Raji (cell line): ENCODE measurements at regions not wholly inside any gene's neighbourhood (a gene's known extent, or its start where the extent isn't known, plus 50 kb on each side); places are given as distances from the start of the nearest gene placed in this dataset.

Source experiments
- POLR2A ChIP-seq: IDR thresholded peaks from 2 replicates; pipeline ENCODE4 v1.6.1; 2011; ENCODE audit warnings: low read depth, low read length, control low read depth; ENCODE audit not compliant: insufficient read depth

DNA sequence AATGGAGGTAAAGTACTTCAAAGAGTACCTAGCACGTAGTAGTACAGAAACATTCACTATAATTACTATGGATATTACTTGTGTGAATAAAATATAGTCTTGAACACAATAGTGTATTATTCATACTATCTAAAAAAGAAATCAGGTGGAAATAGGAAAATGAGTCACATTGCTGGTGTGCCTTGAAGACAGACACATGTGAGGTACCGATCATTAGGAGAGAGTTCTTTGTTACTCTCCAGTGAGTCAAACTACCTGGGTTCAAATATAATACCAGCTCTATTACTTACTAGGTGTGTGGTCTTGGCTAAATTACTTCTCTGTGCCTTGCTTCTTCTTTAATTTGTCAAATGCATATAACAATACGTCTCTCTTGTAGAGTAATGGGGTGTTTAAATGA is 50.8 kb upstream of the BEND6 start:
- no peak for TF ChIP-seq POLR2A

- TF ChIP-seq POLR2A, result no peak
Observed at GRCh38 chr6:56902641-56903464, 52.1 kb upstream of the BEND6 start.

DNA sequence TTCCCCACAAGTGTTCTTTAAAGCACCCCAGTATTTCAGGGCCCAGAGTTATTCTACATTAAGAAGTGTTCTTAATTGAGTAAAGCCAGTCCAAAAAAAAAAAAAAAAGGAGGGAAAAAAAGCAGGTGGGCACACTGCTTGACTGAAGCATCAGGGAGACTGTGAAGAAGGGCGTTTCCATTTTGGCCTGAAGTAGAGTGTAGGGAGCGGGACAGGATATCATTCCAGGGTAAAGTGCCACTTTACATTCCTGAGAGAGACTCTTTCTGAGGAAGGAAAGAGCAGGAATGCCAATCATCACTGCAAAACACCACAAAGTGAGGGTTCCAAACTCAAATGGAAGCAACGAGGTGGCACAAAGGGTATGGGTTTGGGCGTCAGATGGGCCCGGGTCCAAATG is 54.1 kb upstream of the BEND6 start:
- TF ChIP-seq POLR2A, result no peak

GRCh38 chr6:56899753-56900152 is 55.2 kb upstream of the BEND6 start:
- no peak for TF ChIP-seq POLR2A

DNA sequence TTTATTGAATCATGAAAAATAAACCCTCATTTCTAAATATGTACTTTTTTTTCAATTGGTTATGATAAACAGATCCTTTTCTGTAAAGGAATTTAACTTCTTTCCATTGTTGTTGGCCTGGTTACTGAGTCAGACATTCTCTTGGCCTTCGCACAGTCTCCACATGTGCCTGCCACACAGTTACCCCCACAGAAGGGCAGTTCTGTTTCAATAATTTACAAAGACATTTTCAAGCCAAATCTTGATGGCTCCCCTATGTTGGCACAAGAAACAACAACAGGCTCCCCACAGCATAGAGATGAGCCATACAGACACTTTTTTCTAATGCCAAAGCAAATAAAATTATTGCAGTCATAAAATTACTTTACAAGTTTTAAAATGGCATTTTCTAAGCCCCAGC is 55.6 kb upstream of the BEND6 start:
- no peak for TF ChIP-seq POLR2A

DNA sequence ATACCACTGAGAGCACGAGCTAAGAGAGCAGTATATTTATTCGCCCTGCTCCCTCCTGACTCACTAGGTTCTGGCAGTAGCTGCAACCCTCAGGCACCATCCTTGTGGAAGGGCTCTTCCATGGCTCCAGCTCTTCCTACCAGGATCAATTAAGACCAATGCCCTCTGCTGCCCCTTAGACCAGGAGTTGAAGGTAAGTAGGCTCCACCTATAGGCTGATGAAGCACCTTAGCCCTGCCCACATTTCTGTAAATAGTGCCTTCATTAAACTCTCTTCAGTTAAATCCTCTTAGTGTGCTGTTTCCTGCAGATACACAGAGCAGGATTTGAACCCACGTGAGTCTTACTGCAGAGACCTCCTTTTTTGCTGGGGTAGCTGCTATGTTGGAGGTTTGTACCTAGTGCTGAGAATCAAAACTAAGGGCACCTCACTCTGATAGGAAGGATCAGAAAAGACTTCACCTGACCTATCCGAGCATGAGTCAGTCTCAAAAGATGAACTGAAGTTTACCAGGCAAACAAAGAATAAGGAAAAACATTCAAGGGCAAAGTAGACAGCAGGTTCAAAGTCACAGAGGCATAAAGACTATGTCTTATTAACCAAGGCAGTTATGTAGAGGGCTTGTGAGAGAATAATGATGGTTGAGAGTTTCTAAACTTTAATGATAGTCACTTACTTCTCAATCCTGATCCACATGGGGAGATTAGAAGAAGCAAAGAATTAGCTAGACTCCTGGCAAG is 56.9 kb upstream of the BEND6 start:
- TF ChIP-seq POLR2A, result no peak

DNA sequence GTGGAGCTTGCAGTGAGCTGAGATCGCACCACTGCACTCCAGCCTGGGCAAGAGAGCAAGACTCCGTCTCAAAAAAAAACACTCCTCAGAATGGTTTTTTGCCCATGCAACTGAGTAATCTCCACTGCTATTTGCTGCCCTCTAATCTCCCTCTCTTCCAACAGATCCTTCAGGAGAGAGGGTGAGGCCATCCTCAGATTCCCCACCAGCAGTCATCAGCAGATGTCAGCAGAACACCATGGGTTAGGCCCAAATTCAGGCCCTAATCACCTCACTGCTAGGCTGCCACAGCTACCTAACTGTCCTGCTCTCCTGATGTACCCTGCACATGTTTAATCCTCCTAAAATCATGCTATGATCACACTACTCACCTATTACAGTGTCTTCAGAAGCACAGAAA is 63.2 kb upstream of the BEND6 start:
- no peak for TF ChIP-seq POLR2A

- TF ChIP-seq POLR2A, result no peak
Observed at GRCh38 chr6:56890683-56891429, 64.1 kb upstream of the BEND6 start.

DNA sequence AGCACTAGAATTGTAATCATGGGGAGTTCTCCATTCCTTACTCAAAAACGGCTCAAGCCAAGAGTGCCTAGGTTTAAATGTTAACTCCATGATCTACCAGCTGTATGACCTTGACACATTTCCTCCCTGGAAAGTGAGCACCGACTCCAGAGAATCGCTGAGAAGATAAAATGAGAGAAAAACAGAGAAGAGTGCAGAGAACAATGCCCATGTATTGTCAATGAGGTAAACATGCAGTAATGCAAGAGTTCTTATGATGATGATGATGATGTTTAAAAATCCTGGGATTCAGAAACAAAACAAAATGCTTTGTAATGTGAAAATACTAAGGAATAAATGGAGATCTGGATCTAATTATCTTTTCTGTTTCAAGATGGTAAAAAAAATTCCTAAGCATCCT is 64.8 kb upstream of the BEND6 start:
- TF ChIP-seq POLR2A, result no peak

DNA sequence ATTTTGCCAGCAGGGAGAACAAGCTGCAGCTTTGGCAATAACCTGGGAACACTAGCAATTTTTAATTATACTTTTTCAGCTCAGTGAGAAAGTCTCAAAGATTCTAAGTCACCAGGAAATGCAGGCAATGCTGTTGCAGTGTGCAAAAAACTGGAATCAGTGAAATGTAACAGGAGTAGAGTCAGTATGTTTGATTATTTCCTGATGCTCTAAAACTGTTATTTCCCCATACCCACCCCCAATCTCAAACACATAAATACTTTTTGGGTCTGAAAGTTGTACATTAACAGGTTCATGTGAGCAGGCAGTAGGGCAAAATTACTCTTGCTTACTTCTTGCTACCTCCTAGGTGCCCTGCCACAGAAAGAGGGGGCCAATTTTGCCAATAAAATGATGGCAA is 65.4 kb upstream of the BEND6 start:
- TF ChIP-seq POLR2A, result no peak

DNA sequence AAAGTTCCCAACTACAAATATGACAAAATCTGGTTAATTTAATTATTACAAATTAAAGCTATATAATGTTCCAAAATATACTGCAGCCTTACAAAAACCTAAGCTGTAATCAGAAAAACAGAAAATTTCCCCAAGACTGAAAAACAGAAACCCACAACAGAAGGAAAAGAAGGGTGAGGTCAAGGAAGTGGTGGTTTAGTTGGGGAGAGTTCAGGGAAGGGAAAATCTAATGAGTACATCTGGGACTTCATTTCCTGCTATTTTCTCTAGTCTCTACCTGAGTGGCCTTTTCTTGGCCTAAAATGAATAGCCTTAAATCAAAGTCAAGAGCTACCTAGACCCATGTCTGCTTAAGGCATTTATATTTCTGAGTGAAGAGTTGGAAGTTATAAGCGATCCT is 66.2 kb upstream of the BEND6 start:
- TF ChIP-seq POLR2A, result no peak

- TF ChIP-seq POLR2A, result no peak
Observed at GRCh38 chr6:56887086-56887485, 67.8 kb upstream of the BEND6 start.

GRCh38 chr6:56877922-56878321 is 77.0 kb upstream of the BEND6 start:
- TF ChIP-seq POLR2A, result no peak

GRCh38 chr6:56875961-56876360 is 78.9 kb upstream of the BEND6 start:
- TF ChIP-seq POLR2A, result no peak

DNA sequence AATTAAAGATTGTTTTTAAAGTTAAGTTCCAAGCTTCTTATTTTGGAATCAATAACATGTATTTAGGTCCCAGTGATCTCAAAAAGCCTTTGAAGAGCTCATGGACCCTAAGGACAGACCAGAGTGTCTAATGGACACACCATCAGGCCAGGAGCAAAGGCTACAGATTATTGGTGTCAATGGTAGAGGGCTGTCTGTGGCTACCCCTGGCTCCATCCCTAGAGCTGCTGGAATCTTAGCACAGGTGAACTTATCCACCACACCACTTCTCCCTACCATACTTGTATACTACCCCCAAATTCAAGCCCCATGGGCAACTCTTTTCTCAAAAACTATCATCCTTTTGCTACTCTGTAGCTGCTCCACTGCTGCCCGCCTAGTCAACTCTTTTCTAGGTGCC is 79.4 kb upstream of the BEND6 start:
- no peak for TF ChIP-seq POLR2A

DNA sequence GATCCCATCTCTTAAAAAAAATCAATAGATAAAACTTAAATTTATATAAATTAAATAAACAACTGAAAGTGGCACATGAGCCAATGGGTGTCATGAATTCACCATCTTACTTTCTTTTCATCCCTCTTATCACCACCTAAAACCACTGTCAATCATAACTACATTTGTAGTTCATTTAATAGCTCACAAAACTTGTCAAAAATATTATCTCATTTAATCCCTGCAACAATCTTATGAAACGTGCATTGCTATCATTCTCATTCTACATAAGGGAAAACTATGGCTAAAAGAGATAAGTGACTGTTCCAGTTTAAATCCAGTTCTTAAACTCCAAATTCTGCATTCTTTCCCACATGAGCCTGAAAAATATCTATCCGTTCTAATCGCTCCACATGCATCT is 80.6 kb upstream of the BEND6 start:
- TF ChIP-seq POLR2A, result no peak
